AG10803 (cell line): ENCODE measurements at regions not wholly inside any gene's neighbourhood (a gene's known extent, or its start where the extent isn't known, plus 50 kb on each side); places are given as distances from the start of the nearest gene placed in this dataset.
A peak's percentile ranks its signal among the peaks of the same experiment; 100 is the strongest.

Source experiments
- DNase-seq: peaks from one replicate; pipeline ENCODE4 v3.0.0; 2010; ENCODE audit warnings: low read depth
- H3K4me3 ChIP-seq: 2 replicates; pipeline ENCODE4 v1.5.1; 2011; ENCODE audit warnings: mild to moderate bottlenecking, low read length, control low read depth
- TF ChIP-seq, protein P1 (sequence below): conservative IDR thresholded peaks from 2 replicates; pipeline ENCODE4 v1.5.1; 2011; ENCODE audit warnings: mild to moderate bottlenecking, low read length, control low read depth, inconsistent platforms

DNA sequence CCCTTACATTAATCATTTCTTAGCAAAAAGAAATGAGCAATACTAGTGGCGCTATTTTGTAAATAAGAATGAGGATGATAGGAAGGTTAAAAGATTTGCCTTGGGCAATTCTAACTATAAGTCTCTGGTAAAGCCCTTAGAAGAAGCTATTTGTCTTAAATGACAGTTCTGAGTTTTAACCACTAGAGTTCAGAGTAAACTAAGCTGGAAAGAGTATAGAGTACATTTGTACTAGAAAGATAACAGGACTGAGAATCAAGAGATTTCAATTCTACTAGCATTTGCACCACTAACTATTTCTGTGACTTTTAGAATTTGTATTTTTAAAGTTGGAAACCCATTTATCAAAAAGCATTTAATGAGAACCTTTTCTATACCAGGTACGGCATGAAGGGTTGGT, 750.3 kb downstream of the OLFM4 start:
- no peak for DNase-seq
- no peak overlapping the region for H3K4me3 ChIP-seq
- TF ChIP-seq, protein P1, sequence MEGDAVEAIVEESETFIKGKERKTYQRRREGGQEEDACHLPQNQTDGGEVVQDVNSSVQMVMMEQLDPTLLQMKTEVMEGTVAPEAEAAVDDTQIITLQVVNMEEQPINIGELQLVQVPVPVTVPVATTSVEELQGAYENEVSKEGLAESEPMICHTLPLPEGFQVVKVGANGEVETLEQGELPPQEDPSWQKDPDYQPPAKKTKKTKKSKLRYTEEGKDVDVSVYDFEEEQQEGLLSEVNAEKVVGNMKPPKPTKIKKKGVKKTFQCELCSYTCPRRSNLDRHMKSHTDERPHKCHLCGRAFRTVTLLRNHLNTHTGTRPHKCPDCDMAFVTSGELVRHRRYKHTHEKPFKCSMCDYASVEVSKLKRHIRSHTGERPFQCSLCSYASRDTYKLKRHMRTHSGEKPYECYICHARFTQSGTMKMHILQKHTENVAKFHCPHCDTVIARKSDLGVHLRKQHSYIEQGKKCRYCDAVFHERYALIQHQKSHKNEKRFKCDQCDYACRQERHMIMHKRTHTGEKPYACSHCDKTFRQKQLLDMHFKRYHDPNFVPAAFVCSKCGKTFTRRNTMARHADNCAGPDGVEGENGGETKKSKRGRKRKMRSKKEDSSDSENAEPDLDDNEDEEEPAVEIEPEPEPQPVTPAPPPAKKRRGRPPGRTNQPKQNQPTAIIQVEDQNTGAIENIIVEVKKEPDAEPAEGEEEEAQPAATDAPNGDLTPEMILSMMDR: no peak

DNA sequence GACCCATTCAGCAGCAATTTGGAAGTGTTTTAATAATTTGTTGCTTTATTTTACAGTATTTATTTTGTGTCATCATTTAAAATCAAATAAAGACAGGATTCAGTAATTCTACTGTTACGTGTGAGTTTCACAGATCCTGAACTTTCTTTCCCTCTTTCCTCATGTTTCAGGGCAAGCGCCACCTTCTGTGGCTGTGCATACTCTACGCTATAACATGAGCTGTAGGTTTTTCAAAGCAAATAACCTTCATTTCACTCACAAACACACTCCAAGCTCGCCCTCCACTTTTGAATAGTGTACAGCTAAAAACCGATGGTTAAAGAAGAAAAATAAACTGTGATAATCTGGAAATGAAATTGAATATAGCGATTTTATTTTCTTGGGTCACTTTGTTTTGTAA, 753.3 kb downstream of the OLFM4 start:
- TF ChIP-seq, protein P1: no peak
- no peak for DNase-seq
- no peak overlapping the region for H3K4me3 ChIP-seq

DNA sequence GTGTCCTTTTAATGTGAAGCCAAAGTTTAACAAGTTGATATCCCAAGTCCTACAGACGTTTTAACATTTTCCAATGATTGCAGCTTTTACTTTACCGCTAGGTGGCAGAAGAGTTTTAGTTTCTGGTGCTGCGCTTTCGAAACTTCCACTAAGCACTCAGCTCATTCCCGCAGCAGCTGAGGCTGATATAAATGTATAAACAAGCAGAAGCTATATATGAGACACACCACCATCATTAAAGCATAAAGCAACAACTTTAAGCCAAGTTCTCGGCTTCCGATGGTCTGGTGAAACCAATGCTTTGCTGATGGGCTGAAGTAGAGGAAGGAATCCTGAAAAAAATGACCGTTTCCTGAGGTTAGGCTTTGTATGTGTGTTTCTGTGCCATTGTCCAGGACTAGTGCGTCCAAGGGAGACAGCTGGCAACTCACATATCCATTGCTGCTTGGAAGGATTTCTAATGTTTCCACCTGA, 753.9 kb downstream of the OLFM4 start:
- DNase-seq: peak; percentile 50
- peak overlapping the region; percentile 30; the same call in 1 of the 2 replicates for H3K4me3 ChIP-seq
- TF ChIP-seq, protein P1: peak; percentile 79

DNA sequence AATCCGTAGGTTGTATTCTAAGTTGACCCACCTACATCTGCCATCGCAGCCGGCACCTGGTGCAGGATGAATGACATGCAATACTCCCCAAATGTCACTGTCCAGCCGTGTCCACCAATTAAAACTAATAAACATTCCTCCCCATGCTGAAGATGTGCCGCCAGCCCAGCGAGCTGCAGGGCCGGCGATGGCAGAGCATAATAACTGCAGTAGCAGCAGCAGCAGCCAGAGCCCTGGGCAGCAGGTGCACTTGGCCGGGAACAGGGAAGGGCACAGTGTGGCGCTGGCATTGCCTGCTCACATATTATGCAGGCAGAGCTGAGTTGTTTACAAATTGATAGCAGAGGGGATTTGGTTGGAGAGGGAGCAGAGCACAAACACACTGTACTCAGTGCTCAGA, 754.9 kb downstream of the OLFM4 start:
- no peak for DNase-seq
- TF ChIP-seq, protein P1: no peak
- no peak overlapping the region for H3K4me3 ChIP-seq

DNA sequence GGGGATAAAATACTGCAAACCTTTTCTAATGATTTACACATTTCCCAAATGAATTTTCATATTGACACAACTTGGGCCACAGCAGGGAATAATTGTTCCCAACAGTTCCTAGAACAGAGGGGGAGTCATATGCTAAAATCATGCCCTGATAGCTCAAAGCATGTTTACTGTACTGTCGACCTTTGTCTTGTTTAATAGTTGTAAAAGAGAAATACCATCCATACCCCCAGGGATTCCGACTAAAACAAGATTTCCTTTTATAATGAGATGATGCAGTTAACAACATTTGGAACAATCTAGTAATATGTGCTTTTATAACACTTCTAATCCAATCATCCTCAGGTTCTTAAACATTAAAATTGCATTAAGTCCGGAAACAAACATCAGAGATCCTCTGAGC, 759.7 kb downstream of the OLFM4 start:
- H3K4me3 ChIP-seq: no peak overlapping the region
- TF ChIP-seq, protein P1: no peak
- DNase-seq: no peak

DNA sequence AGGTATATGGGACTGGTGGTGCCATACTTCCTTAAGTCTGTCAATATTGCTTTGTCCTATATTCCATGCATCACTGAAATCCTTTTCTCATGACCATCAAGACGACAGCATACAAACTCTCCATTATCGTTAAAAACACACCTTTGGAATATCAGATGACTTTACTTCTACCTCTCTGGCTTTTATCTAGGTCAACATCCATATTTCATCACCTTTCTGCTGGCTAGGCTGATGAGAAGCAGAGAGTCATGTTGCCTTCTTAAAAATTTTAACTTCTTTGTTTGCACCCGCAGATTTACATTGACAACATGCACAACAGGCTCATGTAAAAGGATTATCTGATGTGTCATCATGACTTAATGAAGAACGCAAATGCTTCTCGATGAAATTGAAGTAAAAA, 771.4 kb downstream of the OLFM4 start:
- no peak overlapping the region for H3K4me3 ChIP-seq
- no peak for DNase-seq
- TF ChIP-seq, protein P1: no peak

DNA sequence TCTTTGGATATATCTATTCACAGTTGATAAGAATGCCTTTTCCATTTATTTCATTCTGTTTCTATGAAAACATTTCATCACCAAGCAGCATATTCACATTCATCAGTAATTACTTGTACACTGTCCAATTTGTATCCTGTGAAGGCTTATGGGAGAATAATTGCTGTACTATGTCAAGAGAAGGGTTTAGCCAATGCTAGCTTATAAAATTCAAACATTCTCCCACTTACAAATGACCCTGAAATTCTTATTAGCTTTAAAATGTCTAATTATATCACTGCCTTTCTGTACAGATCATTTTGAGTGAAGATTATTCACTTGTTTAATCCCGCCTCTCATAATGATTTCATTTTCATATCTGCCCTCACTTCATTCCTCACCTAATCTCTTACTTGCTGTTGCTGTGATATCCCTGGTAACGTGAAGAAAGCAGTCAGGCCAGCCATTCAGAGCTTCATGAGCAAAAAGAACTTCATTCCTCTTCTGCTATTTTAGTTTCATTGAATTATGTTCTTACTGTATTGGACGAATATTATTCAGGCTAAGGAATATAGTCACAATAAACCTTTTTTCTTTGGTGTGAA, 778.7 kb downstream of the OLFM4 start:
- H3K4me3 ChIP-seq: no peak overlapping the region
- no peak for DNase-seq
- TF ChIP-seq, protein P1: no peak
